PC-3 (cell line): ENCODE measurements at regions not wholly inside any gene's neighbourhood (a gene's known extent, or its start where the extent isn't known, plus 50 kb on each side); places are given as distances from the start of the nearest gene placed in this dataset.

Experiments
- ATAC-seq: fragments of 200-7000 bp; cut with Tn5 transposase; 2 replicates; pipeline ENCODE4 v1.9.1; 2020; ENCODE audit warnings: mild to moderate bottlenecking, moderate library complexity
- BruUV-seq: library from RNA; stranded (reverse); fragments of 400-500 nt; replicated peaks from 2 replicates; lab custom pipeline; 2021; lab: Mats Ljungman, UMichigan
- CTCF ChIA-PET: fragments of 300-600 bp; sonication (Branson Sonifier 250); formaldehyde crosslinking; loops from one replicate; lab custom pipeline; 2022; ENCODE audit warnings: antibody characterized with exemption; lab: Charles Lee
- POLR2A ChIA-PET: fragments of 300-600 bp; sonication (Branson Sonifier 250); formaldehyde crosslinking; loops from one replicate; lab custom pipeline; 2022; ENCODE audit warnings: antibody characterized with exemption; ENCODE audit not compliant: unreplicated experiment; lab: Charles Lee
- DNase-seq: peaks from one replicate; pipeline ENCODE4 v3.0.0-alpha.2; 2015
- H2AFZ ChIP-seq: fragments of 300-600 bp; sonication (generic); 2 replicates; pipeline ENCODE4 v1.6.0; 2016; ENCODE audit warnings: antibody characterized with exemption, low read length
- H3F3A ChIP-seq: fragments of 300-600 bp; sonication (generic); one replicate; pipeline ENCODE4 v1.6.0; 2017; ENCODE audit warnings: antibody characterized with exemption, low read length, control low read depth, mild to moderate bottlenecking; ENCODE audit not compliant: unreplicated experiment
- H3K27ac ChIP-seq: fragments of 300-600 bp; sonication (generic); 2 replicates; pipeline ENCODE4 v1.5.1; 2016; ENCODE audit warnings: mild to moderate bottlenecking, low read length
- H3K27me3 ChIP-seq: fragments of 300-600 bp; sonication (generic); 2 replicates; pipeline ENCODE4 v1.6.1; 2016; ENCODE audit warnings: low read length, mixed read lengths
- H3K36me3 ChIP-seq: fragments of 300-600 bp; sonication (generic); 2 replicates; pipeline ENCODE4 v1.6.1; 2016; ENCODE audit warnings: low read depth, mixed run types, low read length, mixed read lengths
- H3K4me1 ChIP-seq: fragments of 300-600 bp; sonication (generic); 2 replicates; pipeline ENCODE4 v1.5.1; 2016; ENCODE audit warnings: low read length; ENCODE audit not compliant: insufficient read depth
- H3K4me2 ChIP-seq: fragments of 300-600 bp; sonication (generic); 2 replicates; pipeline ENCODE4 v1.6.0; 2016; ENCODE audit warnings: low read length
- H3K4me3 ChIP-seq: fragments of 300-600 bp; sonication (generic); 2 replicates; pipeline ENCODE4 v1.5.1; 2016; ENCODE audit warnings: mild to moderate bottlenecking, low read length, mixed read lengths
- H3K79me2 ChIP-seq: fragments of 300-600 bp; sonication (generic); 2 replicates; pipeline ENCODE4 v1.6.1; 2017; ENCODE audit warnings: low read length, mixed read lengths
- H3K9ac ChIP-seq: fragments of 300-600 bp; sonication (generic); 2 replicates; pipeline ENCODE4 v1.6.0; 2016; ENCODE audit warnings: mild to moderate bottlenecking, low read length
- H3K9me2 ChIP-seq: fragments of 300-600 bp; sonication (generic); replicated peaks from 2 replicates; pipeline ENCODE4 v1.6.1; 2016; ENCODE audit warnings: mixed run types, low read length, mixed read lengths
- H3K9me3 ChIP-seq: fragments of 300-600 bp; sonication (generic); 2 replicates; pipeline ENCODE4 v1.6.1; 2016; ENCODE audit warnings: low read length, mixed read lengths
- H4K20me1 ChIP-seq: fragments of 300-600 bp; sonication (generic); 2 replicates; pipeline ENCODE4 v1.6.1; 2016; ENCODE audit warnings: low read length, mixed read lengths
- CTCF ChIP-seq: fragments of 300-600 bp; sonication (generic); conservative IDR thresholded peaks from 2 replicates; pipeline ENCODE4 v1.5.1; 2017; ENCODE audit warnings: antibody characterized with exemption, low read depth, mild to moderate bottlenecking, low read length
- EZH2 ChIP-seq: fragments of 300-600 bp; sonication (generic); IDR thresholded peaks from one replicate; pipeline ENCODE4 v1.6.1; 2017; ENCODE audit warnings: antibody characterized with exemption, mild to moderate bottlenecking, low read length; ENCODE audit not compliant: unreplicated experiment
- EZH2phosphoT487 ChIP-seq: fragments of 300-600 bp; sonication (generic); IDR thresholded peaks from 2 replicates; pipeline ENCODE4 v1.6.1; 2018; ENCODE audit warnings: mild to moderate bottlenecking, antibody characterized with exemption, low read length, borderline replicate concordance
- intact Hi-C: fragments of 100-400 bp; cut with micrococcal nuclease; formaldehyde crosslinking; loops from 2 replicates; pipeline ENCODE4 v1.9.0; 2023

- no peaks in the 10 kb centered on the region for H3K9me3 ChIP-seq
- no peaks in the 10 kb centered on the region; the same call in 1 of the 2 replicates for H3K27me3 ChIP-seq
- TF ChIP-seq CTCF (no peak), EZH2 (no peak), EZH2phosphoT487 (no peak)
- no TSS peak for BruUV-seq
- ChIA-PET CTCF (no interaction called here), POLR2A (no interaction called here)
- H3K79me2 ChIP-seq, result no peaks in the 10 kb centered on the region
- H3K4me2 ChIP-seq, result no peak overlapping the region
- no peak overlapping the region for H2AFZ ChIP-seq
- DNase-seq, result no peak
- ATAC-seq, result no peak
- no peaks in the 10 kb centered on the region for H3K4me1 ChIP-seq
- no peak overlapping the region for H3K27ac ChIP-seq
- no peak overlapping the region for H3K9ac ChIP-seq
- no peaks in the 10 kb centered on the region for H3F3A ChIP-seq
- intact Hi-C loops, result no loop called here
- no peaks in the 10 kb centered on the region for H4K20me1 ChIP-seq
- no peak overlapping the region for H3K4me3 ChIP-seq
- no peaks in the 10 kb centered on the region for H3K9me2 ChIP-seq
- H3K36me3 ChIP-seq, result no peaks in the 10 kb centered on the region
These were observed 970.2 kb downstream of the SORCS3 start for GRCh38 chr10:105611244-105611798.

- Histone ChIP-seq H3K4me3 (no peak overlapping the region), H3K4me1 (no peaks in the 10 kb centered on the region), H3K27me3 (no peaks in the 10 kb centered on the region; the same call in 1 of the 2 replicates), H3K4me2 (no peak overlapping the region), H3K79me2 (no peaks in the 10 kb centered on the region), H3K36me3 (no peaks in the 10 kb centered on the region), H3K9me3 (no peaks in the 10 kb centered on the region), H3F3A (no peaks in the 10 kb centered on the region), H4K20me1 (no peaks in the 10 kb centered on the region), H3K9me2 (no peaks in the 10 kb centered on the region), H3K27ac (no peak overlapping the region), H3K9ac (no peak overlapping the region), H2AFZ (no peak overlapping the region)
- ChIA-PET POLR2A (no interaction called here), CTCF (no interaction called here)
- intact Hi-C loops, result no loop called here
- no TSS peak for BruUV-seq
- no peak for ATAC-seq
- no peak for DNase-seq
- no peak for TF ChIP-seq EZH2
- TF ChIP-seq CTCF, result no peak
- no peak for TF ChIP-seq EZH2phosphoT487
These were observed 968.4 kb downstream of the SORCS3 start for GRCh38 chr10:105609451-105609850.

GRCh38 chr10:105605918-105606317, 964.8 kb downstream of the SORCS3 start:
- ATAC-seq (no peak), DNase-seq (no peak)
- intact Hi-C loops, result no loop called here
- BruUV-seq, result no TSS peak
- TF ChIP-seq EZH2, result no peak
- TF ChIP-seq CTCF, result no peak
- no peak for TF ChIP-seq EZH2phosphoT487
- no peak overlapping the region for H3K4me3 ChIP-seq
- H3K27ac ChIP-seq, result no peak overlapping the region
- H2AFZ ChIP-seq, result no peak overlapping the region
- H4K20me1 ChIP-seq, result no peaks in the 10 kb centered on the region
- H3K9ac ChIP-seq, result no peak overlapping the region
- H3K36me3 ChIP-seq, result no peaks in the 10 kb centered on the region
- H3K4me2 ChIP-seq, result no peak overlapping the region
- POLR2A ChIA-PET, result no interaction called here
- H3F3A ChIP-seq, result no peaks in the 10 kb centered on the region
- H3K9me3 ChIP-seq, result no peaks in the 10 kb centered on the region
- no peaks in the 10 kb centered on the region for H3K4me1 ChIP-seq
- H3K27me3 ChIP-seq, result no peaks in the 10 kb centered on the region
- H3K9me2 ChIP-seq, result no peaks in the 10 kb centered on the region
- no peaks in the 10 kb centered on the region for H3K79me2 ChIP-seq
- CTCF ChIA-PET, result no interaction called here
